IPS-NIHi7 (cell line): ENCODE measurements at regions not wholly inside any gene's neighbourhood (a gene's known extent, or its start where the extent isn't known, plus 50 kb on each side); places are given as distances from the start of the nearest gene placed in this dataset.
"Not testable (repeated sequence)": the region's sequence is repeated elsewhere in the genome, so short reads cannot be mapped to it uniquely, and the experiment has no call there.

ENCODE experiments used
- DNase-seq: peaks from one replicate; pipeline ENCODE4 v3.0.0; 2012; ENCODE audit warnings: mixed read lengths; ENCODE audit errors: extremely low spot score

DNA sequence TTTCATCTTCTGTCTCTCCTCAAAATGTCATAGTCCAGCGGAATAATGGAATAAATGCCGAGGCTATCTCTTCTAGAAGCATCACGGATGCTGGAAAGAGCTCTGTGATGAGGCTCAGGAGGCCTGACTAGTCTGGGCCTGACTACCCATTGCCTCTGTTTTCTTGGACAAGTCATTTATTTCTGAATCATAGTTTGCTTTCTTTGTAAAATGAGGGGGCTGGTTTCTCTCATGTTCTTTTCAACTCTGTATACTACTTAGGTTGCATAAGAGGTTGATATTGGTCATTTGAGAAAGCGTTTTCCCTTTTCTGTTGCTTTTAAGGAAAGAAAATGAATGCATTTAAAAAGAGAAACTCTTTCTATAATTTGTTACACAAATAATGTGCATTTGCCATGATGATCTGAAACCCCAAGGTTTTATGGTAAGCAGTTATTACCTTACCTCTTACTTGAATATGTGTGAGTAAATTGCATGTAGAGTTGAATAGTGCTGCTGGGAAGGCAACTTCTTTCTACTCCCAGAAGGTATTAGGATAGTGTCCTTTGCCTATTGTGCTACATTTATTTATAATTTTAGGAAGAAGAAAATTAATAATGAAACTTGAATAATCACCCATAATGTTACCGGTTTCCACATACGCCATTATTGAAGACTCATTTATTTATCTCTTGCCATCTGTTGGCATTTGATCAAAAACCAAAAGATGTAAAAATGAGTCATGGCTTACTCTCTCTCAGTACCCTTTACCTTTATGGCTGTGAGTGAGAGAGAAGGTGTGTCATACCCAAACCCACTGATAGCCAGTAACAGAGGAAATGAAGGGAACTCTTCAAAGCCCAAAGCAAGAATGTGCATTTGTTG is 179.1 kb downstream of the FASLG start:
- DNase-seq: no peak

GRCh38 chr1:172838680-172839313 is 179.9 kb downstream of the FASLG start:
- no peak for DNase-seq

DNA sequence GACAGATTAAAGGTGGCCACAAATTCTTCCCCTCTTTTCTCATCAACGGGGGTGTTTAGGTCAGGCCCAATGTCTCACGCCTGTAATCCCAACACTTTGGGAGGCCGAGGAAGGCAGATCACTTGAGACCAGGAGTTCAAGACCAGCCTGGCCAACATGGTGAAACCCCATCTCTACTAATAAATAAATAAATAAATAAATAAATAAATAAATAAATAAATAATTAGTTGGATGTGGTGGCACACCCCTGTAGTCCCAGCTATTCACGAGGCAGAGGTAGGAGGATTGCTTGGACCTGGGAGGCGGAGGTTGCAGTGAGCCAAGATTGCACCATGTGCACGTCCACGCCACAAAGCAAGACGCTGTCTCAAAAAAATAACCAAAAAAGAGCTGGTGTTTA is 180.7 kb downstream of the FASLG start:
- not testable (repeated sequence) for DNase-seq

GRCh38 chr1:172843444-172843843 is 184.5 kb downstream of the FASLG start:
- DNase-seq: no peak

DNA sequence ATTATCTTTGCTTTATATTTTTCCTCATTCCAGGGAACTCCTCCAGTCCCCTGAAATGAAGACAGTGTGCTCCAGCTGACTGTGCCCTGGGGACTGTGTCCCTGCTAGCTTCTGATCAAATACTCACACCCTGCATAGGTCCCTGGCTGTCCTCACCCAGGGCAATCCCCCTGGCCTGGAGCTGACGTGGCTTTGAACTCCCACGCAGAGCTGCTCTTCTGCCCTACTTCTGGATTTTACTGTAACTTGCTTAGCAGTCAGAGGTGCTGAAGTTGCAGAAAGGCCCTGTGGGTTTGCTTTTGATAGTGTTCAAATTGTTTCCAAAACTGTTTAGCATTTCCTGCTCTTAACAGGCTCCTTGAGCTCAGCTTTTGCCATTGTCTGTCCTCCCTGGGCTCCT is 186.5 kb downstream of the FASLG start:
- DNase-seq: no peak

- no peak for DNase-seq
Measured at GRCh38 chr1:172845865-172846264, 187.0 kb downstream of the FASLG start.

DNA sequence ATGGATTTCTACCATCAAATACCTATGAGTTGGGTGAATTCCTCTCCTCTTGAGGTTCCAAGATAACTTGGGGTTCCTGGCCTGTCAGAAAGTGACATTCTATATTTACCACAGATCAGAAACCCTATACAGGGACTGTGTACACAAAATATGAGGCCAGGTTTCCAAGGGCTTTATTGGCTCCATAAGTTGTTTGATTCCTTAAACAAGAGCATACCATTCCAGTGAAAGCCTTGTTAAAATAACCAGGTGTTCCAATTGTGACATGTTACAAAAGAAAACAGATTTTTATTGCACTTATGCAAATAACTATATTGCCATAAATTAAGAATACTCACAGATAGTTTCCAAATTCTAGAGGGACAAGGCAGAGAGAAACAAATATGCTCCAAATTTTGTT is 188.9 kb downstream of the FASLG start:
- DNase-seq: not testable (repeated sequence)

DNA sequence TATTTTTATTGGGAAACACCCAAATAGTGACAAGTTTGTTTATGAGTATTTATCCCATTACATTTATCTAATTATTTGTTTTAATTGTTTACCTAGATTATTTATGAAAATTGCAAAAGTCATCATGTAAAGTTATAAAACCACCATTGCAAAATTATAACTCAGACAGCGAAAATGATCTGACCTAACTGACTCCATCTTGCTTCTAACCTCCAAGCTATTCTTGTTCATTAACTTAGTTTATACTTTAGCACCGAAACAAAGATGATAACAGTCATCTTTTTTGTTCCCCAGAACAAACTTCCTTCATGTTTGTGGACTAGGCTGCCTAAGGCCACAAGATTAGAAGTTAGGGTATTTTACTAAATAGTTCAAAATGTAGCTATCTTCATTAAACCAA is 190.8 kb downstream of the FASLG start:
- no peak for DNase-seq

DNA sequence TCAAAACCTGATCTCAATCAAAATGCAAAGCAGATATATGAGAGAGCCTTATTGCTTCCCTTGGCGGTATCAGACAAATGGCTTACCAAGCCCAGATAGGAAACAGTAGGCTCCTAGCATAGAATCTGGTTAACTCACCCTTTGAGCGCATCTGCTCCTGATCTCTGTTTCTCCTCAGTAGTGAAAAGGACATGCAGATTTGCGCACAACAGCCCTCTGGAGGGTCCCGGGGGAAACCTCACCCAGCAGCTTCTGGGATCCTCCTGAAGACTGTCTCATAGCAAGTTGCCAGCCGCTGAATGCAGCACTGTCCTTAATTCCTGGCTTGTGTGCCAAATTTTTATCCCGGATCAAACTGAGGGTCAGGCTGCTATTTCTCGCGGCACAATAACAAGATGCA is 192.2 kb downstream of the FASLG start:
- no peak for DNase-seq

DNA sequence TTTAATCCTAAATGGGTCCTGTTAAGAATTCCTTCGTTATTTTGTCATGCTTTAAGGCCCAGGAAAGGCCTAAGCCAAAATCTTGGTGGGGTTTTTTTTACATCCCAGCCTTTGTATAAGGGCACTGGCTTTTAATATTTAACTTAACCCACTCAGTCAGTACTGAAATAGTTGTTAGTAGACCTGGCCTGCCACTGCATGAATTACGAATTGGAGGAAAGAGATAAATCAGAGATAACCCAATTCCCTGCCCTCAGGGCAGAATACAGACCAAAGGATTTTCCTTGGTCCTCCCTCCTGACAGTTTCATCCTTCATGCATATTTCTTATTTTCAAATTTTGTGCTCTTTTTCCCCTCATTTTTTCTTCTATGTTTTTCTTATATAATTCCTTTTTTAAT is 193.0 kb downstream of the FASLG start:
- DNase-seq: no peak

DNA sequence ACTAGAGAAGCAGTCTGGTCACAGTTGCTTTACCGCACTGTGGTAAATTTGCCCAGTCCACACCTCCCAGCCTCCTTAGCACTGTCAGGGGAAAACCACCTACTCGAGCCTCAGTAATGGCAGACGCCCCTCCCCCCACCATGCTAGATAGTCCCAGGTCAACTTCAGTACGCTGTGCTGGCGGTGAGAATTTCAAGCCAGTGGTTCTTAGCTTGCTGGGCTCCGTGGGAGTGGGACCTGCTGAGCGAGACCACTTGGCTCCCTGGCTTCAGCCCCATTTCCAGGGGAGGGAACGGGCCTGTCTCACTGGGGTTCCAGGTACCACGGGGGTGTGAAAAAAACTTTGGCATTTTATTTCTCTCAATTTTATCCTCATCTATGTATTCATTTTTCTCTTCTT is 194.8 kb downstream of the TNFSF18 start:
- not testable (repeated sequence) for DNase-seq

DNA sequence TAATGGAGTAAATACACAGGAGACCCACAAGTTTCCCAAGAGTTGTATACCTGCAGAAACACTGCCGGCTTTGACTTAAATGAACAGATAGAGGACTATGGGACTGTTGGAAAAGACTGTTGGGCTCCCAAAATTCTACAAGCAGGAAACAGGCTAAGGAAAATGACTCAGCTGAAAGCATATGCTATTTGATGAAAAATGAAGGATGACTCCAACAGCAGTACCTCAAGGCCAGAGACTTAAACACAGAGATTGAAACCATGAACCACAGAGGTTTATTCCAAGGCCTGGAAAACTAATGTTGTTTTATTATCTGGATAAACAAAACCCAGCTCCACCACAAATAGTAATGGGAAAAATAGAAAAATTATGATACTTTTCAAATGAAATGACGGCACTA is 187.7 kb downstream of the TNFSF18 start:
- no peak for DNase-seq

DNA sequence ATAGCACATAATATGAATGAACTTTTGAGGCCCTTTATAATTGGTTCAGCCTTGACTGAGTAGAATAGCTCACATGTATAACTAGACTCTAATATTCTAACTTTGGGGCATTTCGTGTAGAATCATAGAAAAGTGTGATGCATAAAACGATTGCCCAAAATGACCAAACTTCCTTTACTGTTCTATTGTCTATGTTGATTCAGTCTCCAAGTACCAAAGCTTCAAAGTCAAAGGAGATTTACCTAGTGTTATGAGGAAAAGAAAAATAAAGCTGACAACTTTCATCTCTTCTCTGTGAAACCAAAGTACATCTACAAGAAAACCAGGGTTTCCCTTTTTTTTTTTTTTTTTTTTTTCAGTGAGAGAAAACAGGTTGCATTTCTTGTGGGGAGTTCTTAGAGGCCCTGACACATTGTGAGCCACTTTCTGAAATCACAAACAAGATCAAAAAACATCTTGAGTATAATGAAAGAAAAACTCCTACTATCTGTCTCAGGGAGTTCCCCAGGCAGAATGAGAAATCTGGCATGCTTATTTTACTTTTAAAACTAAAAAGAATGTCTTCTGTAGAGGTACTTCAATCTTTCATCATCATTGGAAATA is 183.4 kb downstream of the TNFSF18 start:
- no peak for DNase-seq

GRCh38 chr1:172870901-172871606 is 179.7 kb downstream of the TNFSF18 start:
- no peak for DNase-seq

DNA sequence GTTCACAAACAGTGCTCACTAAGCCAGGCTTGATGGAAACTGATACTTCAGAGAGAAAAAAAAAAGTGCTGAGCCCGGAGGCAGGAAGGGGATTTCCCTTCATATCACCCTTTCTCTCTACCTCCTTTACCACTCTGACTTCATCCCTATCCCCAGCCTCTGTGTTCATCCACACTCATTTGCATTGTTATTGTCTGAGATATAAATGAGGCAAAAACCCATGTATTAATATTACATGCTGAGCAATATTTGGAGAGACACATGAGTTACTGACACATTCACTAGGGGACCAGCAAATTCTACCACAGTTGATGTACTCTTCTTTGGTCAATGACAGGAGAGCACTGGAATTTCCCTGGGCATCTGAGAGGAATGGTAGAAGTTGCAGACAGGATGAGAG is 175.8 kb downstream of the TNFSF18 start:
- no peak for DNase-seq

DNA sequence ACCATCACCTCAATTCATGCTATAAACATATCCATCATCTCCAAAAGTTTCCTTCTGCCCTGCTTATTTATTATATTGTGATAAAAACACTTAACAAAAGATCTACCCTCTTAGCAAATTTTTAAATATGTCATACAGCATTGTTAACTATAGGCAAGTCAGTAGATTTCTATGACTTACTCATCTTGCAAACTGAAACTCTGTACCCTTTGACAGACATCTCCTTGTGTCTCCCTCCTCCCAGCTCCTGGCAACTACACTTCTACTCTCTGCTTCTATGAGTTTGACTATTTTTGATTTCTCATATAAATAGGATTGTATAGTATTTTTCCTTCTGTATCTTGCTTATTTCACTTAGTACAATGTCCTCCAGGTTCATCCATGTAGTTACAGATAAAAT is 174.8 kb downstream of the TNFSF18 start:
- no peak for DNase-seq

DNA sequence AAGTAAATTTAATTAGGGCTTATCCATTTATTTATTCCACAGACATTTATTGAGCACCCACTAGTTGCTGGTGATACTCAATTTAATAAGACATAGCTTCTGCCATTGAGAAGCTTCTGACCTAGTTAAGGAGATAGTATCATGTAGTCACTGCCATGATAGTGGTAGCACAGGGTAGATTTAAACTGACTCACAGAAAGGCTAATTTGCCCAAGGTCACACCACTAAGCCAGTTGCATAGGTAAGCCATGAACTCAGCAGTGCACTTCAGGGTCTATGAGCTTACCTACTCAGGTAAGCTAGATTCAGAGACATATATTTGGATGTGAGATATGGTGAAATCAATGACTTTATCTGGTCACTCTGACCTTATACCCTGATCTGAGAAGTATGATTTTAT is 168.4 kb downstream of the TNFSF18 start:
- DNase-seq: no peak

- DNase-seq: no peak
Measured at GRCh38 chr1:172882791-172883386, 167.9 kb downstream of the TNFSF18 start.

DNA sequence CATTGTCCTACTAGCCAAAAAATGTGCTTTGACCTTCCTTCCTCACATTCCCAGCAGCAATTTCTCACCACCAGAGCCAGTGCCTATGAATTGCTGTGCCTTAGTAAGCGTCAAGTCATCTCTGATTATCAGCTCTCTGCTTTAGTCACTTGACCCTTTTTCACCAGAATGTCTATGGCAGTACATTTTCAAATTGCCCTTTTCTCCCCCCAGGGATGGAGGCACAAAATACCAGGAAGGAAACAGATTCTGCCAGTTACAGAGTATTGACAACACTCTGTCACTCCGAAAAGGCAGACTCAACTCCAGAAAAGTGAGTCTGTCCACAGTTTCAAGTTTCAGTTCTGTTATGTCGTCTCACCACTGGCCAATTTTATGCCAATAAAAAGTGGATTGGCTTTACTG is 167.4 kb downstream of the TNFSF18 start:
- DNase-seq: no peak

DNA sequence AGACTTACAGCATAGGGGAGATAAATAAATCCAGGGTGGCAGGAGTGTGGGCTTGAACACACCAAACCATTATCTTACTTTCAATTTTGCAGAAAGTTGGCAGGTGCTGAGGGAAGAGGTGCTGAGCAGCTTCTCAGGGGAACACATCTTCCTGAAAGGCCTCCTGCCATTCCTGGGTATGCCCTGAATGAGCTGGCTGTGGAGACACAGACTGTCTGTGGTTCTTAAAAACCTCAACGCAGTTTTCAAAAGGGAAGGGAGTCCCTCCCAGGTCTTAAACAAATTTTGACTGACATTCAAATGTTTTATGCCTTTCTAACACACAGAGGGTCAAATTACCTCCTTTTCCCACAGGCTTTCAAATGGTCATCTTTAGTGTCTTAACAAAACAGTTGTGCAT is 166.9 kb downstream of the TNFSF18 start:
- no peak for DNase-seq

DNA sequence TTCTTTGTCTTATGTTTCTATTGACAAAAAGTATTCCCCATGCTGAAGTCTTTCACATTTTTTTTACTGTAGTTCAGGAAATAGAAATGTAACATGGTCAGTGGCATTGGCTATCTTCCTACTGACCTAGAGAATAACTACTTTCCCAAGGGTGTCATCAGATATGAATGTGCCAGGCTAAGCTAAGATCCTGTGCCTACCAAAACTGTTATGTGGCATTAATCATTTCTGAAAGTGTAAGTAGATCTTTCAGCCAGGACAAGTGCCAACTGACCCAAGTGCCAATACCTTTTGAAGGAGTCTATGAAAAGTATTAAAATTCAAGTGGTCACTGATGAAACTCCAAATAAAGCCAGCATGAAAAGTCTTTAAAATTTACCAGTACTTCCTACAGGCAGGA is 165.3 kb downstream of the TNFSF18 start:
- no peak for DNase-seq

- no peak for DNase-seq
Measured at GRCh38 chr1:172885971-172886370, 164.8 kb downstream of the TNFSF18 start.
